ENCODE measurements at regions not wholly inside any gene's neighbourhood (a gene's known extent, or its start where the extent isn't known, plus 50 kb on each side); places are given as distances from the start of the nearest gene placed in this dataset.

DNA sequence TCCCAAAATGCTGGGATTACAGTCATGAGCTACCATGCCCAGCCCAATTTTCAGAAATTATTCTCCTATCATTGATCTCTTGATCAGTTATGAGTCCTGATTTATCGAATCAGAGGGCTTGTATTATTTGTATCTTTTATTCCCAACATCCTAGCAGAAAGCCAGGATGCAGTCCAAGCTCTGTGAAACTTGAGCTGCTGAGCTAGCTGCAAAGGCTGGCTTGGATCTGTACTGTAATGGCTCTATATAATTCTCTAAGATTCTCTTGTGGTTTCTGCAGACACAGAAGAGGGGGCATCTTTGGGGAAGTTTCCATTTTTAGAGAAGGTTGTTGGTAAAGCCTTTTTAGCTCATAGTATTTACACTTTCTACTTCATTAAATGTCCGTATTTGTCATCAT, 227.1 kb downstream of the MAP2K4 start:
- no peaks in the 10 kb centered on the region for H3K4me1 ChIP-seq (ENCODE audit: insufficient read depth, low read length)
- no peak overlapping the region for H3K27ac ChIP-seq (ENCODE audit: low read length)
- H3K9ac ChIP-seq (ENCODE audit: low read depth, low read length), result no peak overlapping the region
- no peak overlapping the region for H3K4me3 ChIP-seq (ENCODE audit: low read length)
- H3K9me3 ChIP-seq (ENCODE audit: insufficient read depth, low read depth, low read length), result no peaks in the 10 kb centered on the region
- H3K27me3 ChIP-seq (ENCODE audit: insufficient read depth, low read length), result no peaks in the 10 kb centered on the region
- no peaks in the 10 kb centered on the region for H3K36me3 ChIP-seq (ENCODE audit: insufficient read depth, low read depth, low read length)

DNA sequence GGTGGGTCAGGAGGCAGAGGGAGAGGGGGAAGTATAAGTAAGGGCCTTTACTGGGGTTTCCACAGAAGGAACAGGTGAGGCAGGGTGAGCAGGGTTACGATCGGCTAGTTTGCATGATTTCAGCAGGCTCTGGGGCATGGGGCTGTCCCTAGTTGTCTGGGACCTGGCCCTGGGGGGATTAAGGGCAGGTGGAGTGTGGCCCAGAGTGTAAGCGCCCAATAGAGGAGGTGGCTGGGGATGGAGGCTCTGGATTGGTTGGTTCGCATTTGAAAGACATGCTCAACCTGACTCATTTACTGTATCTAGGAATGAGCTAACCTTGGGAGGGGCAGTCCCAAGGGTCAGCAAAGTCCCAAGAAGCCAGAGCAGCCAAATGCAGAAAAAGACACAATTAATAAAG, 230.3 kb downstream of the MAP2K4 start:
- Histone ChIP-seq H3K36me3 (ENCODE audit: insufficient read depth, low read depth, low read length) (no peaks in the 10 kb centered on the region), H3K9ac (ENCODE audit: low read depth, low read length) (no peak overlapping the region), H3K4me1 (ENCODE audit: insufficient read depth, low read length) (no peaks in the 10 kb centered on the region), H3K27me3 (ENCODE audit: insufficient read depth, low read length) (no peaks in the 10 kb centered on the region), H3K27ac (ENCODE audit: low read length) (no peak overlapping the region), H3K4me3 (ENCODE audit: low read length) (no peak overlapping the region), H3K9me3 (ENCODE audit: insufficient read depth, low read depth, low read length) (no peaks in the 10 kb centered on the region)

DNA sequence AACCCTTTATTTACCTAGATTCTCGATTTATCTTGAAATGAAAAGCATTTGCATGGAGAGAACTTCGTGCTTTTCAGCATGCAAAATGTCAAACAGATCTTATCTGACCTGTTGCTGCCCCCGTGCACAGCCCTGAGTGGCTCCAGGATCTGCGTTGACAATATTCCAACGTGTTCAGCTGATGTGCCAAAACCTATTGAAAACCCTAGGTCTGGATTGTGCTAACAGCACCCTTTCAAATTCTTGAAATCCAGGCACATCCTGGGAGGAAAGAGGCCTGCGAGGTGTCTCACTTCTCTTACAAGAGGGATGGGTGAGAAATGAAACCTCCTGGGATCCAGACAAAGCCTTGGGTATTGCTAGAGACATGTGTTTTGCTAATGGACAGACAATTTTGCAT, 231.8 kb downstream of the MAP2K4 start:
- Histone ChIP-seq H3K9me3 (ENCODE audit: insufficient read depth, low read depth, low read length) (no peaks in the 10 kb centered on the region), H3K4me1 (ENCODE audit: insufficient read depth, low read length) (no peaks in the 10 kb centered on the region), H3K9ac (ENCODE audit: low read depth, low read length) (no peak overlapping the region), H3K36me3 (ENCODE audit: insufficient read depth, low read depth, low read length) (no peaks in the 10 kb centered on the region), H3K4me3 (ENCODE audit: low read length) (no peak overlapping the region), H3K27ac (ENCODE audit: low read length) (no peak overlapping the region), H3K27me3 (ENCODE audit: insufficient read depth, low read length) (no peaks in the 10 kb centered on the region)

DNA sequence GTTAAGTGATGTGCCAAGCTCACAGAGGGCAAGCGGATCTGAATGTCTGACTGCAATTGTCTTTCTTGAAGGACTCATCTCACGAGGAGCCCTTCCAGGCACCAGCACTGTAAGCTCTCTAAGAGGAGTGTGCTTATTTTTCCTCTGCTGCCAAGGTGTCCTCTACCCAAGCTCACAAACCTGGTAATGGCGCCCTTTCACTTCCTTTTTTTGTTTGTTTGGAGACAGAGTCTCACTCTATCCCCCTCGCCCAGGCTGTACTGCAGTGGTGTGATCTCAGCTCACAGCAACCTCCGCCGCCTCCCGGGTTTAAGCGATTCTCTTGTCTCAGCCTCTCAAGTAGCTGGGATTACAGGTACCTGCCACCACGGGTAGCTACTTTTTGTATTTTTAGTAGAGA, 233.8 kb downstream of the MAP2K4 start:
- no peaks in the 10 kb centered on the region for H3K36me3 ChIP-seq (ENCODE audit: insufficient read depth, low read depth, low read length)
- no peak overlapping the region for H3K4me3 ChIP-seq (ENCODE audit: low read length)
- H3K9ac ChIP-seq (ENCODE audit: low read depth, low read length), result no peak overlapping the region
- no peaks in the 10 kb centered on the region for H3K4me1 ChIP-seq (ENCODE audit: insufficient read depth, low read length)
- no peaks in the 10 kb centered on the region for H3K27me3 ChIP-seq (ENCODE audit: insufficient read depth, low read length)
- no peaks in the 10 kb centered on the region for H3K9me3 ChIP-seq (ENCODE audit: insufficient read depth, low read depth, low read length)
- H3K27ac ChIP-seq (ENCODE audit: low read length), result no peak overlapping the region

DNA sequence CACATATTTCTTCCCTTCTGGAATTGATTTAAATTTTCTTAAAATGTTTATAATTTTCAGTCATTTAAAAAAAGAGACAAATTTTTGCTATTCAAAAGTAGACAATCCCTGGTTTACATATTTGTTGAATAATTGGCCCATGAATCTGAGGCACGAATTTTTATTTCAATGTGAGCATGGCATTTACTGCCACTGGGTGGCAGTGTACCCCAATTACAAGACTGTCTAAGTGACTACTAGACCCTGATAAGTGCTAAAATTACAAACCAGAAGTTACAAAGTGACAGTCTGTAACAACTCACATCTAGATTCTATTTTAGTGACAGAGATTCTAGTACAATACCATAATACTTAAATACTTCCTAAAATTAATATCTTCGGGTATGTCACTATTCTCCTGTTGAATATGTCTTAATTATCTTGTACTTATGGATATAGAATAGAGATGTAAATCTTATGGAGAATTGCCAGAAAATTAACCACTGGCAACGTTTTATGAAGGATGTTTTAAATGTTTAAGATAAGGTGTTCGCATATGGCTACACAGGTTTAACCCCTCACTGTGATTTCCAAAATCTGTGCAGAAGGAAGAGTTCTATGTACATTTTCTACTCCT, 235.8 kb downstream of the MAP2K4 start:
- no peaks in the 10 kb centered on the region for H3K4me1 ChIP-seq (ENCODE audit: insufficient read depth, low read length)
- H3K9ac ChIP-seq (ENCODE audit: low read depth, low read length), result no peak overlapping the region
- peaks cover 5% of the 10 kb centered on the region; the same call in 1 of the 2 replicates for H3K9me3 ChIP-seq (ENCODE audit: insufficient read depth, low read depth, low read length)
- H3K4me3 ChIP-seq (ENCODE audit: low read length), result no peak overlapping the region
- H3K27me3 ChIP-seq (ENCODE audit: insufficient read depth, low read length), result no peaks in the 10 kb centered on the region
- no peaks in the 10 kb centered on the region for H3K36me3 ChIP-seq (ENCODE audit: insufficient read depth, low read depth, low read length)
- no peak overlapping the region for H3K27ac ChIP-seq (ENCODE audit: low read length)

DNA sequence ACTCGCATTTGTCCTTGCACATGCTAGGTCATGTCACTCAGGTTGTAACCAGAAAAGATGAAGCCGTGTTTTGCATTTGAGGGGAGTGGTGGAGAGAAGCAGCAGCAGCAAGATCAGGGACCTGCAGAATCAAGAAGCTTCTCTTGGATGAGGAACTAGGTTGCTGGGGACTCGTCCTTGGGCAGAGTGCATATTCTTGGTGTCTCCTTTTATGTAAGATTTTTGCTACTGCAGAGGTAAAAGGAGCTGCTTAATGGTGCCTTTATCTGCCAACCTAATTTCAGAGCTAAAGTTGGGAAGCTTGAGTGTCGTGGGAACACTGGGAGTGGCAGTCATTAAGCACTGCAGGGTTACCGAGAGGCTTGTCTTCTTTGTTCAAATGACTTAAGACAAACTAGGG, 236.5 kb downstream of the MAP2K4 start:
- Histone ChIP-seq H3K27ac (ENCODE audit: low read length) (no peak overlapping the region), H3K27me3 (ENCODE audit: insufficient read depth, low read length) (no peaks in the 10 kb centered on the region), H3K36me3 (ENCODE audit: insufficient read depth, low read depth, low read length) (no peaks in the 10 kb centered on the region), H3K9me3 (ENCODE audit: insufficient read depth, low read depth, low read length) (peaks cover 12% of the 10 kb centered on the region), H3K9ac (ENCODE audit: low read depth, low read length) (no peak overlapping the region), H3K4me1 (ENCODE audit: insufficient read depth, low read length) (no peaks in the 10 kb centered on the region), H3K4me3 (ENCODE audit: low read length) (no peak overlapping the region)

DNA sequence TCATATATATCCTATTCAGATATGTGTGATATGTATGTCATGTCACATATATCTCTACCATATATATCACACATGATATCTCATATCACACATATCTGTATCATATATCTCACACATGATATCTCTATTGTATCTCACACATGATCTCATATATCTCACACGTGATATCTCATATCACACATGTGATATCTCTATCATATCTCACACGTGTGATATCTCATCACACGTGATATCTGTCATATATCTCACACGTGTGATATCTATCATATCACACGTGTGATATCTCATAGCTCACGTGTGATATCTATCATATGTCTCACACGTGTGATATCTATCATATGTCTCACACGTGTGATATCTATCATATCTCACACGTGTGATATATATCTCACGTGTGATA, 240.7 kb downstream of the MAP2K4 start:
- no peaks in the 10 kb centered on the region for H3K36me3 ChIP-seq (ENCODE audit: insufficient read depth, low read depth, low read length)
- no peak overlapping the region for H3K27ac ChIP-seq (ENCODE audit: low read length)
- H3K4me1 ChIP-seq (ENCODE audit: insufficient read depth, low read length), result no peaks in the 10 kb centered on the region
- H3K9ac ChIP-seq (ENCODE audit: low read depth, low read length), result no peak overlapping the region
- no peak overlapping the region for H3K4me3 ChIP-seq (ENCODE audit: low read length)
- H3K27me3 ChIP-seq (ENCODE audit: insufficient read depth, low read length), result no peaks in the 10 kb centered on the region
- H3K9me3 ChIP-seq (ENCODE audit: insufficient read depth, low read depth, low read length), result peaks cover 15% of the 10 kb centered on the region

DNA sequence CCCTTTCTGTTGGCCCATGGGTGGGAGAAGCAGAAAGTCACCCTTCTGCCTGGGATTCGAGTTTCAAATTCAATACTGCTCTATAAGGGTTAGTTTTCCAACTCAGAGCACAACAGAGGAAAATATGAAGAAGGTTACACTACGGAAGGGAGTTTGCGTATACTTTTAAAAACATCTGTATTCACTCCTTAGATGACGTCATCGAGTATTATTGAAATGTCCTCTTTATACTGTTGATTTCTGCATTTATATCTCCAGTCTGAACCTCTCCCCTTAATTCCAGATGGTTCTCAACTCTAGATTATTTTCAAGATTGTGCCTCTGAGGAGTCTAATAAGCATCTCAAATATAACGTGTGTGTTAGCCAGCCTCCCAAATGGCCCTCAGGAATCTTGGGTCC, 249.1 kb downstream of the MAP2K4 start:
- H3K4me1 ChIP-seq (ENCODE audit: insufficient read depth, low read length), result no peaks in the 10 kb centered on the region
- no peaks in the 10 kb centered on the region for H3K27me3 ChIP-seq (ENCODE audit: insufficient read depth, low read length)
- no peak overlapping the region for H3K9ac ChIP-seq (ENCODE audit: low read depth, low read length)
- H3K27ac ChIP-seq (ENCODE audit: low read length), result no peak overlapping the region
- H3K9me3 ChIP-seq (ENCODE audit: insufficient read depth, low read depth, low read length), result peaks cover 6% of the 10 kb centered on the region
- H3K4me3 ChIP-seq (ENCODE audit: low read length), result no peak overlapping the region
- no peaks in the 10 kb centered on the region for H3K36me3 ChIP-seq (ENCODE audit: insufficient read depth, low read depth, low read length)

DNA sequence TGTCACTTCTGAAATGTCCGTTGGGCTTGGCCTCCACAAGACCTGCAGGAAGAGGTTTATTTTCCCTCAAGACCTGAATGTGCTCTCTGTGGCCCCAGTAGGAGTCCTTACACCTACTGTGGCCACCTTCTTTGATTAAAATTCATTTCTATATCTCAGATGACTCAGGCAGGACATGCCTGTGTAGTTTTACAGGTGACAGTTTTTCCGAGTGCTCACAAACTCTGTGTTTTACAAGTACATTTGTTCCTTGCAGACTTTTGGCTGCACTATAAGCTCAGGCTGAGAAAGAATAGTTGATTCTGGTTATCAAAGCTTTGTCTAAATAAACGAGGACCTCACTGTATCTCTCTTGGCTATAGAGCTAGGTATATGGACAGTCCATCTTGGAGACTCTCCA, 257.1 kb downstream of the MAP2K4 start:
- Histone ChIP-seq H3K27me3 (ENCODE audit: insufficient read depth, low read length) (no peaks in the 10 kb centered on the region), H3K4me3 (ENCODE audit: low read length) (no peak overlapping the region), H3K9me3 (ENCODE audit: insufficient read depth, low read depth, low read length) (peaks cover 6% of the 10 kb centered on the region), H3K36me3 (ENCODE audit: insufficient read depth, low read depth, low read length) (no peaks in the 10 kb centered on the region), H3K4me1 (ENCODE audit: insufficient read depth, low read length) (no peaks in the 10 kb centered on the region), H3K27ac (ENCODE audit: low read length) (no peak overlapping the region), H3K9ac (ENCODE audit: low read depth, low read length) (no peak overlapping the region)

DNA sequence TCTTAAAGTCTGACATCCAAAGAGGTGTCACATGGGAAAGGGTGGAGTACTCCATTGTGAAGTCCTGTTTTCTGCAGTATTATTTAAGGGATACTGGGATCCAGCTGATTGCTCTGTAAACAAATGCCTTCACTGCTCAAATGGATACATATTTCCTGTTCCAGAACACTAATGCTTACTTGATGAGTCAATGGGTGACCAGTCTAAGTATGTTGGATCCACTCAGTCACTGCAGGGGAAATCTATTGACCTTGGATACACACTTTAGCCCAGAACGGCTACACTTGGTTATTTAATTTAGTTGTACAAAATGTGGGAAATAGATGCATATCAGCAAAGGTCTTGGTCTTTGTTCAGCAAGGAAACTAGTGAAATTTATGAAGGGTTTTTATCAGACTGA, 261.4 kb downstream of the MAP2K4 start:
- no peak overlapping the region for H3K9ac ChIP-seq (ENCODE audit: low read depth, low read length)

DNA sequence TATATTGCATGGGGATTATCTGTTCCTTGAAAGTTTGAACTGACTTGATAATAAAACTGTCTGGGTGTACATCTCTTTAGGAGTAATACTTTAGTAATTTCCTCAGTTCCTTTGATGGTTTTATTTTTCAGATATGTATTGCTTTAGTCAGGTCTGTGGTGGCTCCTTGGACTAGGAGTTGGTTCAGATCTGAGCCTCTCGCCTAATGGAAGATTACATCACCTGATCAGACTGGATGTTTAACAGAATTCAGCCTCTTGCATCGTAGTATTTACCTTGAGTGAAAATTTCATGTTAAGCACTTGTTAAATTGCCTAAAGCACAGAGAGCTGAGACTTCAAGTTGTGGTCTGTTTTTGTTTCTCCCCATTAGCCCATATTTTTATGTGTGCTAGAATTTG, 267.3 kb downstream of the MAP2K4 start:
- no peak overlapping the region for H3K27ac ChIP-seq (ENCODE audit: low read length)
- H3K9ac ChIP-seq (ENCODE audit: low read depth, low read length), result no peak overlapping the region

More for the DNA sequence above, 261.4 kb downstream of the MAP2K4 start:
- no peaks in the 10 kb centered on the region for H3K9me3 ChIP-seq (ENCODE audit: insufficient read depth, low read depth, low read length)
- H3K27me3 ChIP-seq (ENCODE audit: insufficient read depth, low read length), result no peaks in the 10 kb centered on the region
- H3K4me1 ChIP-seq (ENCODE audit: insufficient read depth, low read length), result no peaks in the 10 kb centered on the region
- H3K4me3 ChIP-seq (ENCODE audit: low read length), result no peak overlapping the region
- no peaks in the 10 kb centered on the region for H3K36me3 ChIP-seq (ENCODE audit: insufficient read depth, low read depth, low read length)
- H3K27ac ChIP-seq (ENCODE audit: low read length), result no peak overlapping the region

DNA sequence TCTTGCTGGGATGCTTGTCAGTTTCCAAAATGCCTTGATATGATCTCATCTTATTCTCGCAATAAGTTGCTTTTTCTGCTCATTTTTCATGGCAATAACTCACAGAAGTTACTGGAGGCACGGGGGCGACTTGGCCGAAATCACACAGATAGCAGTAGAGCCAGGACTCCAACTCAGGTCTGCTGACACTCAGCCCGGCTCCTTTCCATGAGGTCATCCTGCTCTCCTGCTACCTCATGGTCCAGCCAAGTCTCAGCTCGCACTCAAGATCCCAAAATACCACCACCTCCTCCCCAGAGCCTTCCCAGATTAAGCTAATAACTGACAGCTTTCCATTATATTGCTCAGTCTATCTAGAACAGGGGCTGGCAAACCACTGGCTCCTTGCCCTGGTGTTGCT, 269.5 kb downstream of the MAP2K4 start:
- H3K9me3 ChIP-seq (ENCODE audit: insufficient read depth, low read depth, low read length), result no peaks in the 10 kb centered on the region
- H3K27me3 ChIP-seq (ENCODE audit: insufficient read depth, low read length), result no peaks in the 10 kb centered on the region
- no peaks in the 10 kb centered on the region for H3K36me3 ChIP-seq (ENCODE audit: insufficient read depth, low read depth, low read length)
- no peak overlapping the region for H3K27ac ChIP-seq (ENCODE audit: low read length)
- H3K4me1 ChIP-seq (ENCODE audit: insufficient read depth, low read length), result no peaks in the 10 kb centered on the region
- no peak overlapping the region for H3K9ac ChIP-seq (ENCODE audit: low read depth, low read length)
- no peak overlapping the region for H3K4me3 ChIP-seq (ENCODE audit: low read length)

More for the DNA sequence above, 267.3 kb downstream of the MAP2K4 start:
- Histone ChIP-seq H3K4me1 (ENCODE audit: insufficient read depth, low read length) (no peaks in the 10 kb centered on the region), H3K36me3 (ENCODE audit: insufficient read depth, low read depth, low read length) (no peaks in the 10 kb centered on the region), H3K9me3 (ENCODE audit: insufficient read depth, low read depth, low read length) (no peaks in the 10 kb centered on the region), H3K4me3 (ENCODE audit: low read length) (no peak overlapping the region), H3K27me3 (ENCODE audit: insufficient read depth, low read length) (no peaks in the 10 kb centered on the region)
